ENCODE measurements at regions not wholly inside any gene's neighbourhood (a gene's known extent, or its start where the extent isn't known, plus 50 kb on each side); places are given as distances from the start of the nearest gene placed in this dataset.

DNA sequence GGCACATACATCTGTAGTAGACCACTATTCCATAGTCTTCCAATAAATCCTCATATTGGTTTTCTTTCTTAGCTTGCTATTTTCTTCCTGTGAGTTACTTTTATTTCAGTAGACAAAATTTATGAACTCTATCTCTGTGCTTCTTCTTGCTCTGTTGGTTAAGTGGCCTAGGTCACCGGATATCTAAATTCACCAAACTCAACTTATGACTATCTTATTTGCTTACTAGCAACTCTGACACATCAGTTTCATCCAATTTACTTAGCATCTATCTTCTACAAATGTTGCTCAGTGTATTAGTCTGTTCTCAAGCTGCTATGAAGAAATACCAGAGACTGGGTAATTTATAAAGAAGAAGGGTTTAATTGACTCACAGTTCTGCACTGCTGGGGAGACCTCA is 432.5 kb upstream of the FSIP2 start:
- no peaks in the 10 kb centered on the region for H3K9me3 ChIP-seq (ENCODE audit: control insufficient read depth, low read length)
- no peaks in the 10 kb centered on the region for H3K27me3 ChIP-seq (ENCODE audit: control insufficient read depth, insufficient read depth)
- 85% methylated on average over 1 of the region's 1 CpG for WGBS
- no peak for DNase-seq
- intact Hi-C loops (cut with DNase I), result no loop called here
- H3K4me3 ChIP-seq (ENCODE audit: low read length), result no peak overlapping the region
- no peaks in the 10 kb centered on the region for H3K4me1 ChIP-seq (ENCODE audit: control insufficient read depth, insufficient read depth, low read length)
- no peak overlapping the region for H3K27ac ChIP-seq (ENCODE audit: low read length)
- no peak for ATAC-seq

DNA sequence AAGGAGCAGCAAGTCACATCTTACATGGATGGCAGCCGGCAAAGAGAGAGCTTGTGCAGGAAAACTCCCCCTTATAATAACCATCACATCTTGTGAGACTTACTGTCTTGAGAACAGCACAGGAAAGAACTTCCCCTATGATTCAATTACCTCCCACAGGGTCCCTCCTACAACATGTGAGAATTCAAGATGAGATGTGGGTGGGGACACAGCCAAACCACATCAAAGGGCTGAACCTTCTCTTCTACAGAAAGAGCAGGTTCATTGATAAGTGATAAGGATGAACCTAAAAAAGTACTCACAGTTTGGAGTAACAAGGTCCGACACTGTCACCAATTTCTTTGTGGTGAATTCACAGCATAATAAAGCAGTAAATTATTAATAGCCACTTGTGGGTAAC is 422.2 kb upstream of the FSIP2 start:
- ATAC-seq (no peak), DNase-seq (no peak)
- no peak overlapping the region for H3K27ac ChIP-seq (ENCODE audit: low read length)
- no peaks in the 10 kb centered on the region for H3K27me3 ChIP-seq (ENCODE audit: control insufficient read depth, insufficient read depth)
- H3K4me3 ChIP-seq (ENCODE audit: low read length), result no peak overlapping the region
- intact Hi-C loops (cut with DNase I), result no loop called here
- WGBS, result 42% methylated on average over 2 of the region's 2 CpGs
- no peaks in the 10 kb centered on the region for H3K4me1 ChIP-seq (ENCODE audit: control insufficient read depth, insufficient read depth, low read length)
- no peaks in the 10 kb centered on the region for H3K9me3 ChIP-seq (ENCODE audit: control insufficient read depth, low read length)

DNA sequence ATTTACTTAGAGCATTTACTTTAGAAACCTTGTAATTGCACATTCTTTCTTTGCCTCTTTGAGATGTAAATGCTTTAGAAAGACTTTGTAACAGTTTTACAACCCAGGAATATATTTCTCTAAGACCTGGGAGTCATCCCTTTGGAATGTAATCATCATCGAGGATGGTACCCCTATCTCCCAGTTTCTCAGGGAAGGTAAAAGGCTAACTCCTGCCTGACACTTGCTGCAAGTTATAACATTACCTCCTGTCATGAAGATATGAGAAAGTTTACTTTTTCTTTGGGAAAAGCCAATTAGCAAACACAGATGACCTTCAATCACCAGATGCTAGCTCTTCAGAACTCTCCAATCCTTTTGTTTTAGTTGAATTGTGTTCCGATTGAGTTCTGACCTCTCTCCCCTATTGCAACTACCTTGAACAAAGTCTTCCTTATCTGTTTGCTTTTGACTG is 420.3 kb upstream of the FSIP2 start:
- ATAC-seq, result no peak
- Histone ChIP-seq H3K9me3 (ENCODE audit: control insufficient read depth, low read length) (no peaks in the 10 kb centered on the region), H3K4me3 (ENCODE audit: low read length) (no peak overlapping the region), H3K4me1 (ENCODE audit: control insufficient read depth, insufficient read depth, low read length) (no peaks in the 10 kb centered on the region), H3K27me3 (ENCODE audit: control insufficient read depth, insufficient read depth) (no peaks in the 10 kb centered on the region), H3K27ac (ENCODE audit: low read length) (no peak overlapping the region)
- no peak for DNase-seq
- intact Hi-C loops (cut with DNase I), result no loop called here
- WGBS, result 46% methylated on average over 2 of the region's 2 CpGs

DNA sequence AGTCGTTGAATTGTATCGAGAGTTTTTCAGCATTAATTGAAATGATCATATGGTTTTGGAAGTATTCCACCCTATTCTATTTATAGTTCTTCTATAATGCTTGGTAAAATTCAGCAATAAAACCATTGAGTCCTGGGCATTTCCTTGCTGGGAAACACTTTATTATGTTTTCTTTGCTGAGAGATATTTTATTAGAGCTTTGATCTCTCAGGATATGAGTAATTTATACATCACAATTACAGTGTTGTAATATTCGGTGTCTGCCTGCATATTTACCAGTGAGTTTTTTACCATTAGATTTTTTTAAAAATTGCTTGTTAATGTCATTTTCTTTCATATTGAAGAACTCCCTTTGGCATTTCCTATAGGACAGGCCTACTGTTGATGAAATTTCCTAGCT is 402.7 kb upstream of the FSIP2 start:
- intact Hi-C loops (cut with DNase I), result no loop called here
- Histone ChIP-seq H3K4me1 (ENCODE audit: control insufficient read depth, insufficient read depth, low read length) (no peaks in the 10 kb centered on the region), H3K27me3 (ENCODE audit: control insufficient read depth, insufficient read depth) (no peaks in the 10 kb centered on the region), H3K27ac (ENCODE audit: low read length) (no peak overlapping the region), H3K4me3 (ENCODE audit: low read length) (no peak overlapping the region), H3K9me3 (ENCODE audit: control insufficient read depth, low read length) (no peaks in the 10 kb centered on the region)
- no peak for DNase-seq
- ATAC-seq, result no peak
- WGBS, result 79% methylated on average over 3 of the region's 3 CpGs

DNA sequence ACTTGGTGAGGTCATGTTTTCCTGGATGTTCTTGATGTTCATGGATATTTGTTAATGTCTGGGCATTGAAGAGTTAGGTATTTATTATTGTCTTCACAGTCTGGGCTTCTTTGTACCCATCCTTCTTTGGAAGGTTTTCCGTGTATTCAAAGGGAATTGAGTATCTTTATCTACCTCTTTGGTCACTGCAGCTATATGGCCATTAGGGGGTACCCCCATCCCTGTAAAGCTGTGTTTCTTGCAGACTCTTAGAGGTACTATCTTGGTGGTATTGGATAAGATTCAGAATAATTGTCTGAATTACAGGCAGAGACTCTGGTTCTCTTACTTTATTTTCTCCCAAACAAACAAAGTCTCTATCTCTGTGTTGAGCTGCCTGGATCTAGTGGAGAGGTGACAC is 401.6 kb upstream of the FSIP2 start:
- ATAC-seq, result no peak
- H3K9me3 ChIP-seq (ENCODE audit: control insufficient read depth, low read length), result no peaks in the 10 kb centered on the region
- WGBS, result 61% methylated on average over 1 of the region's 1 CpG
- no peaks in the 10 kb centered on the region for H3K4me1 ChIP-seq (ENCODE audit: control insufficient read depth, insufficient read depth, low read length)
- no peak overlapping the region for H3K27ac ChIP-seq (ENCODE audit: low read length)
- no peak overlapping the region for H3K4me3 ChIP-seq (ENCODE audit: low read length)
- no peak for DNase-seq
- H3K27me3 ChIP-seq (ENCODE audit: control insufficient read depth, insufficient read depth), result no peaks in the 10 kb centered on the region
- intact Hi-C loops (cut with DNase I), result no loop called here

DNA sequence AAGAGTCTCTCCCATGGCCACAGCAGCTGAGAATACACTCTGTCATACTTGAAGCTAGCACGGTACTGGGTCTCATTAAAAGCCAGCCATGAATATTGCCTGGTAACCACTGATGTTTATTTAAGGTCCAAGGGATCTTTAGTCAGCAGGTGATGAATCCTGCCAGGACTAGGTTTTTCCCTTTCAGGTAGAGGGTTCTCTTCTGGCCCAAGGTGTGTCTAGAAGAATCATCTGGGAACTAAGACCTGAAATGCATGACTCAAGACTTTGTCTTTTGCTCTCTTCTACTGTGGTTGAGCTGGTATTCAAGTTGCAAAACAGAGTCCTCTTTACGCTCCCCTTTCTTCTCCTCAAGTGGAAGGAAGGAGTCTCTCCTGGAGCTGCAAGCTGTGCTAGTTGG is 400.5 kb upstream of the FSIP2 start:
- Histone ChIP-seq H3K9me3 (ENCODE audit: control insufficient read depth, low read length) (no peaks in the 10 kb centered on the region), H3K27me3 (ENCODE audit: control insufficient read depth, insufficient read depth) (no peaks in the 10 kb centered on the region), H3K4me1 (ENCODE audit: control insufficient read depth, insufficient read depth, low read length) (no peaks in the 10 kb centered on the region), H3K27ac (ENCODE audit: low read length) (no peak overlapping the region), H3K4me3 (ENCODE audit: low read length) (no peak overlapping the region)
- ATAC-seq (no peak), DNase-seq (no peak)
- intact Hi-C loops (cut with DNase I), result no loop called here
- WGBS, result 91% methylated on average over 2 of the region's 2 CpGs

DNA sequence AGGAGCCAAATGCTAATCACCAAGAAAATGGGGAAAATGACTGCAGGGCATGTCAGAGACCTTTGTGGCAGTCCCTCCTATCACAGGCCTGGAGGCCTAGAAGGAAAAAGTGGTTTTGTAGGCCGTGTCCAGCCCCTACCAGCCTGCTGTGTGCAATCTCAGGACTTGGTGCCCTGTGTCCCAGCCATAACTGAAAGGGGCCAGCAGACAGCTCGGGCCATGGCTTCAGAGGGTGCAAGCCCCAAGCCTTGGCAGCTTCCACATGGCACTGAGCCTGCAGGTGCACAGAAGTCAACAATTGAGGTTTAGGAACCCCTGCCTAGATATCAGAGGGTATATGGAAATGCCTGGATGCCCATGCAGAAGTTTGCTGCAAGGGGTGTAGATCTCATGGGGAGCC is 391.2 kb upstream of the FSIP2 start:
- no peak for DNase-seq
- WGBS, result 45% methylated on average over 2 of the region's 2 CpGs
- intact Hi-C loops (cut with DNase I), result no loop called here

DNA sequence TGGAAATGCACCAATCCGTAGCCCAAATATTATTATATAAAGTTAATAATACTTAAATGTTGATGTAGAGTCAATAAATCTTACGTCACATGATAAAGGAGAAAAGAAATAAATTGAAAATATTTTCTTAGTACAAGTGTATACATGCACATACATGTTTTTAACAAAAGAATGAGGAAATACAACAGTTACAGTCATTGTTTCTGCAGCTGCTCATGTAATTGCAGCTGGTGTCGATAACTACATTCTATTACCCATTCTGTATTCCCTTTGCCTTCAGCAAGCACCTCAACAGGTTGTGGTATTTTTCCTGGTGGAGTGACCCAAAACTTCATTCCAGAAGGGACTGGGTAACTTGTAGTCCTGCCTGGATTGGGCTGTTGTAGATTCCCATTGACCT is 377.8 kb upstream of the FSIP2 start:
- intact Hi-C loops (cut with DNase I), result no loop called here
- ATAC-seq, result no peak
- DNase-seq, result no peak
- Histone ChIP-seq H3K27ac (ENCODE audit: low read length) (no peak overlapping the region), H3K27me3 (ENCODE audit: control insufficient read depth, insufficient read depth) (no peaks in the 10 kb centered on the region), H3K4me1 (ENCODE audit: control insufficient read depth, insufficient read depth, low read length) (no peaks in the 10 kb centered on the region), H3K9me3 (ENCODE audit: control insufficient read depth, low read length) (no peaks in the 10 kb centered on the region), H3K4me3 (ENCODE audit: low read length) (no peak overlapping the region)
- 83% methylated on average over 3 of the region's 3 CpGs for WGBS

More for the DNA sequence above, 391.2 kb upstream of the FSIP2 start:
- no peaks in the 10 kb centered on the region for H3K27me3 ChIP-seq (ENCODE audit: control insufficient read depth, insufficient read depth)
- no peak for ATAC-seq
- no peak overlapping the region for H3K4me3 ChIP-seq (ENCODE audit: low read length)
- no peak overlapping the region for H3K27ac ChIP-seq (ENCODE audit: low read length)
- no peaks in the 10 kb centered on the region for H3K9me3 ChIP-seq (ENCODE audit: control insufficient read depth, low read length)
- no peaks in the 10 kb centered on the region for H3K4me1 ChIP-seq (ENCODE audit: control insufficient read depth, insufficient read depth, low read length)

DNA sequence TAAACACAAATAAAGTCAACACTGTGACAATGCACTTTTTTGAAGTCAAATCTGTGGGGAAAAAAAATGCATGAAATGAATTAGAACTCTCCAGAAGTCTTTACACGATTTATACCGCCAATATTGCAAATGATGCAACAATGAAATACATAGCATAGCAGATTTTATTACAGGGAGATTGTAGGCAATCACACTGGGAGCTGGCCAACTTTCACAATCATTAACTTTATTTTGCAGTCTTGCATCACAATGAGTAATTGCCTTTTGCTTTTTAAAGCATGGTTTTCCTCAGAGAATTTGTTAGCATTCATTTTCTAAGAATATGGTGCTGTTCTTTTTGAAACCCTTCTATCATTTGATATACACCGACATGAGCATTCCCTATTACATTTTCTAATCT is 366.4 kb upstream of the FSIP2 start:
- intact Hi-C loops (cut with DNase I), result no loop called here
- Histone ChIP-seq H3K27me3 (ENCODE audit: control insufficient read depth, insufficient read depth) (no peaks in the 10 kb centered on the region), H3K4me3 (ENCODE audit: low read length) (no peak overlapping the region), H3K9me3 (ENCODE audit: control insufficient read depth, low read length) (no peaks in the 10 kb centered on the region), H3K4me1 (ENCODE audit: control insufficient read depth, insufficient read depth, low read length) (no peaks in the 10 kb centered on the region), H3K27ac (ENCODE audit: low read length) (no peak overlapping the region)
- WGBS, result 73% methylated on average over 3 of the region's 3 CpGs
- DNase-seq (no peak), ATAC-seq (no peak)

DNA sequence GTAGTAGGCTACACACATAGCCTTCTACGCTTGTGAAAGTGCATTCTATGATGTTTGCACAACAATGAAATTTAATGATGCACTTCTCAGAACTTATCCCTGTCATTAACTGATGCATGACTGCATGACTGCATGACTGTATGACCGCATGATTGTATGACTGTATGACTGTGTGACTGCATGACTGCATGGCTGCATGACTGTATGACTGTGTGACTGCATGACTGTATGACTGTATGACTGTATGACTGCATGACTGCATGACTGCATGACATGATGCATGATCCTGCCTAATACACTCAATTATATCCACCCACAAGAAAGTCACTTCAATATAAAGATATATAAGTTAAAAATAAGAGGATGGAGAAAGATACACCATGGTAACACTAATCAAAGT is 365.4 kb upstream of the FSIP2 start:
- DNase-seq (no peak), ATAC-seq (no peak)
- Histone ChIP-seq H3K9me3 (ENCODE audit: control insufficient read depth, low read length) (no peaks in the 10 kb centered on the region), H3K4me1 (ENCODE audit: control insufficient read depth, insufficient read depth, low read length) (no peaks in the 10 kb centered on the region), H3K4me3 (ENCODE audit: low read length) (no peak overlapping the region), H3K27me3 (ENCODE audit: control insufficient read depth, insufficient read depth) (no peaks in the 10 kb centered on the region), H3K27ac (ENCODE audit: low read length) (no peak overlapping the region)
- intact Hi-C loops (cut with DNase I), result no loop called here
- WGBS, result 90% methylated on average over 2 of the region's 2 CpGs

DNA sequence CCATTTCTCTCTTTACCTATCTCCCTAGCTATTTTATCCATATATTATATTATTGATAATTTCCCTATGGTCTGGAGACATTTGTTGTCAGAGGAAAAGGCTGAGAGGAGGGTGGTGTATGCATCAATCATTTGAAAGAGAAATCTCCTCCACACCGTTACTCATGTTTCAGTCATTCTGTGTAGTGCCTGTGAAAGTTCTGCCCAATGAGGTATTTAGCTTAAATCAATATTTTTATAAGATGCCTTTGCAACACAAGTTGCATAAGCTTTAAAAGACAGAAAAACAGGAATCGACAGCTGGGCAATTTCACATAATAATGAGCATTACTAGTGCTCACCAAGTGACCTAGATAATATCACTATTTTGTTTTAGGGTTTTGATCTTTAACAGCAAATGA is 363.7 kb upstream of the FSIP2 start:
- Histone ChIP-seq H3K4me3 (ENCODE audit: low read length) (no peak overlapping the region), H3K4me1 (ENCODE audit: control insufficient read depth, insufficient read depth, low read length) (no peaks in the 10 kb centered on the region), H3K27ac (ENCODE audit: low read length) (no peak overlapping the region), H3K9me3 (ENCODE audit: control insufficient read depth, low read length) (no peaks in the 10 kb centered on the region), H3K27me3 (ENCODE audit: control insufficient read depth, insufficient read depth) (no peaks in the 10 kb centered on the region)
- intact Hi-C loops (cut with DNase I), result no loop called here
- ATAC-seq (no peak), DNase-seq (no peak)
- 65% methylated on average over 2 of the region's 2 CpGs for WGBS

DNA sequence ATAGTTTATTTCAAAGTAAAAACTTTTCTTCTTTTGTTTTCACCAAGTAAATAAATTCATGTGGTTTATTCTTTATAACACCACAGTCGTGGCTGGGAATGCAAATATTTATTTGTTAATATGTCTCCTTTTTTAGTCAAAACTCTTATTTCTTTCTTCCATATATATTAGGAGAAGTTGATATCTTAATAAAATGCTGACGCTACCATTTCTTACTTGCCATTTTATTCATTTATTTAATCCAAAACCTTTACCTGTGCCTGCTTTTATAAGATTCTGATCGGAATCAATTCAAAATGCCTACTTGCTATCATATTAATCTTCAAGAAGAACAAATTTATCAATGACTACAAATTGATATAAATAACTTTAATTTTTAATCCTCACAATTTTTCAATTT is 362.9 kb upstream of the FSIP2 start:
- Histone ChIP-seq H3K9me3 (ENCODE audit: control insufficient read depth, low read length) (no peaks in the 10 kb centered on the region), H3K27ac (ENCODE audit: low read length) (no peak overlapping the region), H3K4me3 (ENCODE audit: low read length) (no peak overlapping the region), H3K4me1 (ENCODE audit: control insufficient read depth, insufficient read depth, low read length) (no peaks in the 10 kb centered on the region), H3K27me3 (ENCODE audit: control insufficient read depth, insufficient read depth) (no peaks in the 10 kb centered on the region)
- intact Hi-C loops (cut with DNase I), result no loop called here
- no peak for ATAC-seq
- no peak for DNase-seq
- 80% methylated on average over 3 of the region's 3 CpGs for WGBS

Measured in right cardiac atrium (tissue), 5 donors.